PC-9 (cell line): ENCODE measurements at regions not wholly inside any gene's neighbourhood (a gene's known extent, or its start where the extent isn't known, plus 50 kb on each side); places are given as distances from the start of the nearest gene placed in this dataset.

Source experiments
- BruUV-seq: library from RNA; stranded (reverse); fragments of 400-500 nt; replicated peaks from 2 replicates; lab custom pipeline; 2021; lab: Mats Ljungman, UMichigan
- CTCF ChIA-PET: fragments of 300-600 bp; sonication (Branson Sonifier 250); formaldehyde crosslinking; loops from one replicate; lab custom pipeline; 2022; ENCODE audit warnings: antibody characterized with exemption; lab: Charles Lee
- POLR2A ChIA-PET: fragments of 300-600 bp; sonication (Branson Sonifier 250); formaldehyde crosslinking; loops from one replicate; lab custom pipeline; 2022; ENCODE audit warnings: antibody characterized with exemption; ENCODE audit not compliant: unreplicated experiment; lab: Charles Lee
- DNase-seq, 2 experiments: peaks; one replicate each; pipeline versions ENCODE4 v3.0.0 to v3.0.0-alpha.2; 2015 to 2022; ENCODE audit warnings: mixed read lengths in 1 of 2
- H2AFZ ChIP-seq: fragments of 200-600 bp; sonication (generic); 2 replicates; pipeline ENCODE4 v1.8.1; 2017; ENCODE audit warnings: antibody characterized with exemption
- H3F3A ChIP-seq: fragments of 200-600 bp; sonication (generic); 2 replicates; pipeline ENCODE4 v1.8.1; 2017; ENCODE audit warnings: antibody characterized with exemption, mild to moderate bottlenecking, low read depth; ENCODE audit not compliant: insufficient read depth
- H3K27ac ChIP-seq: fragments of 200-600 bp; sonication (generic); 2 replicates; pipeline ENCODE4 v1.6.1; 2016; ENCODE audit warnings: mixed run types
- H3K27me3 ChIP-seq: fragments of 200-600 bp; sonication (generic); 2 replicates; pipeline ENCODE4 v1.6.1; 2016; ENCODE audit warnings: low read depth, mixed run types; ENCODE audit not compliant: insufficient read depth
- H3K36me3 ChIP-seq: fragments of 200-600 bp; sonication (generic); 2 replicates; pipeline ENCODE4 v1.6.1; 2016; ENCODE audit warnings: low read depth, mixed run types
- H3K4me1 ChIP-seq: fragments of 200-600 bp; sonication (generic); replicated peaks from 2 replicates; pipeline ENCODE4 v1.6.1; 2016; ENCODE audit warnings: mixed run types; ENCODE audit not compliant: insufficient read depth
- H3K4me2 ChIP-seq: fragments of 200-600 bp; sonication (generic); 2 replicates; pipeline ENCODE4 v1.6.1; 2017; ENCODE audit warnings: mixed run types
- H3K4me3 ChIP-seq: fragments of 200-600 bp; sonication (generic); 2 replicates; pipeline ENCODE4 v1.6.1; 2016; ENCODE audit warnings: mixed run types
- H3K79me2 ChIP-seq: fragments of 200-600 bp; sonication (generic); 2 replicates; pipeline ENCODE4 v1.6.1; 2017; ENCODE audit warnings: low read depth, mixed run types
- H3K9me2 ChIP-seq: fragments of 200-600 bp; sonication (generic); 2 replicates; pipeline ENCODE4 v1.8.1; 2017; ENCODE audit warnings: mild to moderate bottlenecking; ENCODE audit not compliant: insufficient read depth
- H3K9me3 ChIP-seq: fragments of 200-600 bp; sonication (generic); 2 replicates; pipeline ENCODE4 v1.8.1; 2016; ENCODE audit warnings: low read depth; ENCODE audit not compliant: insufficient read depth
- H4K20me1 ChIP-seq: fragments of 200-600 bp; sonication (generic); 2 replicates; pipeline ENCODE4 v1.8.1; 2017; ENCODE audit not compliant: insufficient read depth
- EZH2 ChIP-seq: fragments of 200-600 bp; sonication (generic); IDR thresholded peaks from 2 replicates; pipeline ENCODE4 v1.8.0; 2017; ENCODE audit warnings: antibody characterized with exemption, low read depth
- intact Hi-C: fragments of 100-400 bp; cut with micrococcal nuclease; formaldehyde crosslinking; loops from one replicate; pipeline ENCODE4 v1.10.0; 2022; ENCODE audit not compliant: unreplicated experiment
- TF ChIP-seq, protein P1 (sequence below): fragments of 200-600 bp; sonication (generic); conservative IDR thresholded peaks from 2 replicates; pipeline ENCODE4 v1.6.1; 2017; ENCODE audit warnings: mixed run types, antibody characterized with exemption, mild to moderate bottlenecking, moderate library complexity

DNA sequence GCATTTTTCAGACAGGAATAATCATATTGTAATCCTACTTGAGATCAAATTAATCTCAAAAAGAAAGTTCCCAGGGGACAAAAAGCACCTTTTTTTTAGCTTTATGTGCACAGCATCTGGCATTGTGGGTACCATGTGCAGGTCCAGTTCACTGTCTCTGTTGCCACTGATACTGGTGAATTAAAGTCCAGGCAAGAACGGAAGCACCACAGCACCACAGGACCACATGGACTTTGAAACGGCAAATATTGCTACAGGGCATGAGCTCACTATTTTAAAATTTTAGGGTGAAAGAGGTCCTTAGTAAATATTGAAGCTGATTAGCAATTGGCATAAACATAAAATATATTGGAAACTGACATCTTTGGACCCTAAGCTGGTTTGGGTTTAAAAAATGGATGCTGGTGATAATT, 709.0 kb downstream of the EPM2A start:
- Histone ChIP-seq H3K36me3 (no peaks in the 10 kb centered on the region), H3K9me2 (0 out of 2 replicates have a peak, but pooled peaks cover 4% of the 10 kb centered on the region), H3K79me2 (no peaks in the 10 kb centered on the region), H3K4me1 (peaks cover 8% of the 10 kb centered on the region), H3F3A (no peaks in the 10 kb centered on the region), H3K27me3 (no peaks in the 10 kb centered on the region), H3K9me3 (no peaks in the 10 kb centered on the region), H4K20me1 (no peaks in the 10 kb centered on the region), H3K27ac (no peak overlapping the region), H3K4me3 (no peak overlapping the region), H2AFZ (no peak overlapping the region), H3K4me2 (no peak overlapping the region)
- TF ChIP-seq, protein P1, sequence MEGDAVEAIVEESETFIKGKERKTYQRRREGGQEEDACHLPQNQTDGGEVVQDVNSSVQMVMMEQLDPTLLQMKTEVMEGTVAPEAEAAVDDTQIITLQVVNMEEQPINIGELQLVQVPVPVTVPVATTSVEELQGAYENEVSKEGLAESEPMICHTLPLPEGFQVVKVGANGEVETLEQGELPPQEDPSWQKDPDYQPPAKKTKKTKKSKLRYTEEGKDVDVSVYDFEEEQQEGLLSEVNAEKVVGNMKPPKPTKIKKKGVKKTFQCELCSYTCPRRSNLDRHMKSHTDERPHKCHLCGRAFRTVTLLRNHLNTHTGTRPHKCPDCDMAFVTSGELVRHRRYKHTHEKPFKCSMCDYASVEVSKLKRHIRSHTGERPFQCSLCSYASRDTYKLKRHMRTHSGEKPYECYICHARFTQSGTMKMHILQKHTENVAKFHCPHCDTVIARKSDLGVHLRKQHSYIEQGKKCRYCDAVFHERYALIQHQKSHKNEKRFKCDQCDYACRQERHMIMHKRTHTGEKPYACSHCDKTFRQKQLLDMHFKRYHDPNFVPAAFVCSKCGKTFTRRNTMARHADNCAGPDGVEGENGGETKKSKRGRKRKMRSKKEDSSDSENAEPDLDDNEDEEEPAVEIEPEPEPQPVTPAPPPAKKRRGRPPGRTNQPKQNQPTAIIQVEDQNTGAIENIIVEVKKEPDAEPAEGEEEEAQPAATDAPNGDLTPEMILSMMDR, result no peak
- no peak for DNase-seq
- ChIA-PET POLR2A (no interaction called here), CTCF (no interaction called here)
- intact Hi-C loops, result loop anchor here (10.0 kb wide), 2 partner anchors 231 to 931 kb away; partner anchors contain the start of gene SF3B5
- BruUV-seq, result no TSS peak

DNA sequence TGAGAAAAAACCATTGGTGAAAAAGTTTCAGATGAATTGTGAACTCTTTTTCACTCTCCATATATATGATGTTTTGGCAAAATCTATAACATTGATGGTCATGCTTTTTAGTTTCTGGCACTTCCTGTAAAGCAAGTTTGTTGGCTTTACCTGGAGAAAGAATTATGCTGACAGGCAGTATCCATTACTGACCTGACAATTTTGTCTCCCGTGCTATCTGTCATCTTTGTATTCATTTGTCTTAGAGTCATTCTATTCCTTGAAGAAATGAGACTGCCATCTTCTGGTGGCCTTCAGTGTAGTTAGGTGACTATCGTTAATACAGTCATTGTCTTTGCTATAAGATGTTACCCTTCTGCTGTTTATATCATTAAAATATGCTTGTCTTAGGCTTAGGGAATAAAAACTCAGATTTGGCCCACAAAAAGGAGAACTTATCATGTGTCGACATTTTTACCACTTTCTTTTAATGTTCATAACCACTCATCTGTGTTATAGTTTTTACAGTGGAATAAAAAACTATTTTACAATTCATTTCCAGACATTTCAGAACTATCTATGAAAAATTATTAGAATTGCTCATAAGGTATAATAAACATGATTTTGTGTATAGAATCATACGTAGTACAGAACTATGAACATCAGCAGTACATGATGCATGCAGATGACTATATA, 707.0 kb downstream of the EPM2A start:
- Histone ChIP-seq H3K27me3 (no peaks in the 10 kb centered on the region), H3K27ac (no peak overlapping the region), H3K36me3 (no peaks in the 10 kb centered on the region), H3K9me3 (no peaks in the 10 kb centered on the region), H3K4me1 (peaks cover 8% of the 10 kb centered on the region), H4K20me1 (no peaks in the 10 kb centered on the region), H3F3A (no peaks in the 10 kb centered on the region), H3K9me2 (0 out of 2 replicates have a peak, but pooled peaks cover 4% of the 10 kb centered on the region), H3K79me2 (no peaks in the 10 kb centered on the region), H2AFZ (no peak overlapping the region), H3K4me2 (peak overlapping the region; percentile 27; the same call in 1 of the 2 replicates), H3K4me3 (no peak overlapping the region)
- BruUV-seq, result no TSS peak
- DNase-seq, result peak; percentile 19 to 69
- ChIA-PET POLR2A (interaction anchor here (0.6 kb wide), 1 partner anchor 19 kb away, joined by 5 read pairs; no protein-coding TSS in a partner anchor), CTCF (no interaction called here)
- intact Hi-C loops, result loop anchor here (1.0 to 10.0 kb wide), 6 partner anchors 74 to 933 kb away; partner anchors contain the start of gene SF3B5
- TF ChIP-seq, protein P1, result peak; percentile 65
- TF ChIP-seq EZH2, result no peak

DNA sequence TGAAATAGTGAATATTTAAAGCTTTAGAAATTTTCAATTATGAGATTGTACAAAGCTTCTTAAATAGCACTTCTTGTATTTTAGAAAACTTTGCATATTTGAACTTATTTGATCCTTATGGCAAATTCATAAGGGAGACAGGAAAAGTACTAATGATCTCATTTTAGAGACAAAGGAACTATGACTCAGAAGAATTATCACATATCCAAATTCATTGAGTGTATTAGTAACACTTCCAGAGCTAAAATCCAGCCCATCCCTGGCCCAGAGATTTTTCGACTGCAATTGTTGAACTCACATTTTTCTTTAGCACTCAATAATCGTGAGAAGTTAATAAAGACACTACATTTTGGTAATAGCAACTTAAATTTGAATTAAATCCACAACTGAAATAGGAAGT, 704.3 kb downstream of the EPM2A start:
- H4K20me1 ChIP-seq, result no peaks in the 10 kb centered on the region
- no peaks in the 10 kb centered on the region for H3F3A ChIP-seq
- ChIA-PET CTCF (no interaction called here), POLR2A (no interaction called here)
- H3K36me3 ChIP-seq, result no peaks in the 10 kb centered on the region
- no peaks in the 10 kb centered on the region for H3K9me2 ChIP-seq
- H3K4me1 ChIP-seq, result peaks cover 8% of the 10 kb centered on the region
- TF ChIP-seq, protein P1, result no peak
- no peak for TF ChIP-seq EZH2
- no peak overlapping the region for H3K27ac ChIP-seq
- no peaks in the 10 kb centered on the region for H3K27me3 ChIP-seq
- H3K9me3 ChIP-seq, result 0 out of 2 replicates have a peak, but pooled peaks cover 3% of the 10 kb centered on the region
- DNase-seq, result no peak
- H3K4me3 ChIP-seq, result no peak overlapping the region
- H3K4me2 ChIP-seq, result no peak overlapping the region
- BruUV-seq, result no TSS peak
- H3K79me2 ChIP-seq, result no peaks in the 10 kb centered on the region
- intact Hi-C loops, result no loop called here
- peak overlapping the region; percentile 36; the same call in 1 of the 2 replicates for H2AFZ ChIP-seq
